GM23248 (cell line): ENCODE measurements at regions not wholly inside any gene's neighbourhood (a gene's known extent, or its start where the extent isn't known, plus 50 kb on each side); places are given as distances from the start of the nearest gene placed in this dataset.
"Not testable (repeated sequence)": the region's sequence is repeated elsewhere in the genome, so short reads cannot be mapped to it uniquely, and the experiment has no call there.

Experiments used
- EZH2 ChIP-seq: fragments of 200-600 bp; sonication (generic); IDR thresholded peaks from 2 replicates; pipeline ENCODE4 v1.6.1; 2018; ENCODE audit warnings: antibody characterized with exemption, mild to moderate bottlenecking; ENCODE audit not compliant: insufficient read depth, poor library complexity, severe bottlenecking
- EZH2phosphoT487 ChIP-seq: fragments of 200-600 bp; sonication (generic); IDR thresholded peaks from 2 replicates; pipeline ENCODE4 v1.6.1; 2018; ENCODE audit warnings: antibody characterized with exemption, moderate library complexity, mild to moderate bottlenecking, low read depth; ENCODE audit not compliant: insufficient read depth

GRCh38 chr4:177193024-177193715 is 116.5 kb upstream of the NEIL3 start:
- TF ChIP-seq EZH2, EZH2phosphoT487: not testable (repeated sequence)
